NCI-H774 (cell line): ENCODE measurements at regions not wholly inside any gene's neighbourhood (a gene's known extent, or its start where the extent isn't known, plus 50 kb on each side); places are given as distances from the start of the nearest gene placed in this dataset.

Source experiments
- DNase-seq: peaks from one replicate; lab custom pipeline; 2025; lab: John Stamatoyannopoulos, UW

- DNase-seq: no peak
Observed at GRCh38 chr5:98694902-98695301, 78.6 kb upstream of the RGMB start.

GRCh38 chr5:98698359-98698758 is 75.1 kb upstream of the RGMB start:
- no peak for DNase-seq

GRCh38 chr5:98700730-98701129 is 72.7 kb upstream of the RGMB start:
- no peak for DNase-seq

- DNase-seq: no peak
Observed at GRCh38 chr5:98705841-98706240, 67.6 kb upstream of the RGMB start.

GRCh38 chr5:98709681-98710080 is 63.8 kb upstream of the RGMB start:
- no peak for DNase-seq

GRCh38 chr5:98713027-98713426 is 60.4 kb upstream of the RGMB start:
- no peak for DNase-seq

GRCh38 chr5:98713856-98714255 is 59.6 kb upstream of the RGMB start:
- no peak for DNase-seq

- no peak for DNase-seq
Observed at GRCh38 chr5:98714710-98715288, 58.7 kb upstream of the RGMB start.

GRCh38 chr5:98721231-98721928 is 52.1 kb upstream of the RGMB start:
- DNase-seq: no peak

GRCh38 chr5:98722188-98722587 is 51.3 kb upstream of the RGMB start:
- no peak for DNase-seq

- no peak for DNase-seq
Observed at GRCh38 chr5:98723061-98723460, 50.4 kb upstream of the RGMB start.
